Vagina (tissue), 2 donors: ENCODE measurements at regions not wholly inside any gene's neighbourhood (a gene's known extent, or its start where the extent isn't known, plus 50 kb on each side); places are given as distances from the start of the nearest gene placed in this dataset.

Experiments used
- DNase-seq, 2 donors: peaks; one replicate each; pipeline ENCODE4 v3.0.0-alpha.2; 2017; ENCODE audit errors: extremely low spot score in 2 of 2
- H3K27ac ChIP-seq: fragments of 200-600 bp; sonication (generic); one replicate; pipeline ENCODE4 v1.5.1; 2019
- H3K27me3 ChIP-seq: fragments of 200-600 bp; sonication (generic); one replicate; pipeline ENCODE4 v1.5.1; 2019
- H3K36me3 ChIP-seq, 2 donors: fragments of 200-600 bp; sonication (generic); one replicate each; pipeline ENCODE4 v1.5.1; 2017 to 2019
- H3K4me1 ChIP-seq: fragments of 200-600 bp; sonication (generic); one replicate; pipeline ENCODE4 v1.5.1; 2019
- H3K4me3 ChIP-seq, 2 donors: fragments of 200-600 bp; sonication (generic); 1 replicate in 1 of 2; 2 replicates in 1 of 2; pipeline ENCODE4 v1.5.1; 2016 to 2019
- H3K9me3 ChIP-seq: fragments of 200-600 bp; sonication (generic); one replicate; pipeline ENCODE4 v1.5.1; 2019
- CTCF ChIP-seq, 3 experiments: fragments of 450-650 bp in 2 of 3; fragments of 200-600 bp in 1 of 3; sonication (generic) in 1 of 3; IDR thresholded peaks; one replicate each; pipeline ENCODE4 v1.5.1; 2017 to 2019; ENCODE audit warnings: antibody characterized with exemption in 3 of 3, mild to moderate bottlenecking in 2 of 3, moderate library complexity in 2 of 3
- POLR2A ChIP-seq, 2 donors: fragments of 450-650 bp; IDR thresholded peaks; one replicate each; pipeline ENCODE4 v1.6.1; 2017; ENCODE audit warnings: antibody characterized with exemption in 2 of 2, mild to moderate bottlenecking in 2 of 2, moderate library complexity in 2 of 2
- POLR2AphosphoS5 ChIP-seq, 2 donors: sonication (generic); formaldehyde crosslinking; IDR thresholded peaks; one replicate each; pipeline ENCODE4 v1.9.0; 2017; ENCODE audit warnings: antibody characterized with exemption in 2 of 2, mild to moderate bottlenecking in 2 of 2, low read depth in 1 of 2; ENCODE audit not compliant: insufficient read depth in 1 of 2
- intact Hi-C: fragments of 100-400 bp; cut with DNase I; formaldehyde crosslinking; loops from one replicate; pipeline ENCODE4 v1.15.1; 2023

GRCh38 chr4:176856421-176856820 lies 63.7 kb upstream of the VEGFC start:
- intact Hi-C loops, result no loop called here
- no peak overlapping the region for H3K4me3 ChIP-seq
- no peaks in the 10 kb centered on the region for H3K27me3 ChIP-seq
- H3K4me1 ChIP-seq, result no peaks in the 10 kb centered on the region
- no peaks in the 10 kb centered on the region for H3K9me3 ChIP-seq
- TF ChIP-seq CTCF (IDR thresholded peaks at IDR 0.05), result no peak
- no peak for TF ChIP-seq POLR2AphosphoS5 (IDR thresholded peaks at IDR 0.05; ENCODE audit: insufficient read depth in 1 of 2, low read depth in 1 of 2)
- TF ChIP-seq POLR2A (IDR thresholded peaks at IDR 0.05), result no peak
- no peak overlapping the region for H3K27ac ChIP-seq
- no peaks in the 10 kb centered on the region for H3K36me3 ChIP-seq
- DNase-seq, result no peak

GRCh38 chr4:176858839-176859238 lies 66.1 kb upstream of the VEGFC start:
- no peak for DNase-seq
- intact Hi-C loops, result no loop called here

GRCh38 chr4:176864238-176864637 lies 71.5 kb upstream of the VEGFC start:
- TF ChIP-seq POLR2AphosphoS5 (IDR thresholded peaks at IDR 0.05; ENCODE audit: insufficient read depth in 1 of 2, low read depth in 1 of 2) (no peak), POLR2A (IDR thresholded peaks at IDR 0.05) (no peak), CTCF (IDR thresholded peaks at IDR 0.05) (no peak)
- H3K4me1 ChIP-seq, result no peaks in the 10 kb centered on the region
- intact Hi-C loops, result no loop called here
- H3K9me3 ChIP-seq, result no peaks in the 10 kb centered on the region
- no peak overlapping the region for H3K4me3 ChIP-seq
- DNase-seq, result no peak
- no peaks in the 10 kb centered on the region for H3K27me3 ChIP-seq
- no peaks in the 10 kb centered on the region for H3K36me3 ChIP-seq
- no peak overlapping the region for H3K27ac ChIP-seq

More at GRCh38 chr4:176858839-176859238, 66.1 kb upstream of the VEGFC start:
- no peaks in the 10 kb centered on the region for H3K4me1 ChIP-seq
- no peaks in the 10 kb centered on the region for H3K9me3 ChIP-seq
- H3K36me3 ChIP-seq, result no peaks in the 10 kb centered on the region
- H3K27ac ChIP-seq, result no peak overlapping the region
- no peaks in the 10 kb centered on the region for H3K27me3 ChIP-seq
- no peak overlapping the region for H3K4me3 ChIP-seq
- TF ChIP-seq CTCF (IDR thresholded peaks at IDR 0.05) (no peak), POLR2AphosphoS5 (IDR thresholded peaks at IDR 0.05; ENCODE audit: insufficient read depth in 1 of 2, low read depth in 1 of 2) (no peak), POLR2A (IDR thresholded peaks at IDR 0.05) (no peak)

DNA sequence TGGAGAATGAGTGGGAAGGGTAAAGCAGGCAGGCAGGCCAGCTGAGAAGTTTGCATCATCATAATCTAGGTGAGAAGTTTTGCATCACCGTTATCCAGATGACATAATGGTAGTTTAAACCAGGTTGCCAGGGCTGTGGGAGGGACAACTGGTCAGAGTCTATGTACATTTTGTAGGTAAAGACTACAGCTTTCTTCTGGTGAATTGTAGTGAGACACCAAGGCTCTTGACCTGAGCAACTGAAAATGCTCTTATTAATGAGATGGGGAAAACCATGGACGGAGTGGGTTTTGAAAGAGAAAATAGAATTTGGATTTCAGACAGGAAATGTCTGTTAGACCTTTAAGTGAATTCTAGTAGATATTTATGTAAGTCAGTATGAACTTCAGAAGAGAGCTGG lies 76.0 kb upstream of the VEGFC start:
- no peak overlapping the region for H3K27ac ChIP-seq
- H3K4me3 ChIP-seq, result no peak overlapping the region
- no peaks in the 10 kb centered on the region for H3K9me3 ChIP-seq
- intact Hi-C loops, result no loop called here
- H3K27me3 ChIP-seq, result no peaks in the 10 kb centered on the region
- no peak for TF ChIP-seq CTCF (IDR thresholded peaks at IDR 0.05)
- TF ChIP-seq POLR2A (IDR thresholded peaks at IDR 0.05), result no peak
- no peak for TF ChIP-seq POLR2AphosphoS5 (IDR thresholded peaks at IDR 0.05; ENCODE audit: insufficient read depth in 1 of 2, low read depth in 1 of 2)
- no peaks in the 10 kb centered on the region for H3K4me1 ChIP-seq
- no peaks in the 10 kb centered on the region for H3K36me3 ChIP-seq
- DNase-seq, result no peak

DNA sequence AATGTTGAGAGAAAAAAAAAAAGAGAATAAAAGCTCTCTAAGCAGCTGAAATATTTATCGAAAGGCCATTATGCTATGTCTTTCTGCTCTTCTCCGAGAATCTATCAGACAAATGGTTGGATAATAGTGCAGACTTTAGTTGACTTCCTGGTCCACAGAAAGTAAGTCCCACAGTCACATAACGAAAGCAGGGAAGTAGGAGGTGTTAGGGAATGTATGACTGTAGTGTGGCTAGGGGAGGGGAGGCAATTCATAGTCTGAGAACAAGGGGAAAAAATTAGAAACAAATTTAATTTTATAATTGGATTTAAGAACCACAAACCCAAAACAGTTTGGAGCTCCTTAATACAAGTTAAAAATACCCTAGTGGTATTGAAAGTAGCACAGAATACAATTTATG lies 79.7 kb upstream of the VEGFC start:
- no peak for DNase-seq
- TF ChIP-seq POLR2A (IDR thresholded peaks at IDR 0.05) (no peak), CTCF (IDR thresholded peaks at IDR 0.05) (no peak), POLR2AphosphoS5 (IDR thresholded peaks at IDR 0.05; ENCODE audit: insufficient read depth in 1 of 2, low read depth in 1 of 2) (no peak)
- Histone ChIP-seq H3K27me3 (no peaks in the 10 kb centered on the region), H3K4me3 (no peak overlapping the region), H3K4me1 (no peaks in the 10 kb centered on the region), H3K27ac (no peak overlapping the region), H3K36me3 (no peaks in the 10 kb centered on the region), H3K9me3 (no peaks in the 10 kb centered on the region)
- intact Hi-C loops, result no loop called here
